Ovary (tissue), 7 donors: ENCODE measurements at regions not wholly inside any gene's neighbourhood (a gene's known extent, or its start where the extent isn't known, plus 50 kb on each side); places are given as distances from the start of the nearest gene placed in this dataset.

Experiments
- DNase-seq, 5 donors: peaks; one replicate each; pipeline ENCODE4 v3.0.0-alpha.2; 2019 to 2020
- H3K27ac ChIP-seq, 2 donors: fragments of 200-600 bp; one replicate each; pipeline versions ENCODE4 v1.5.1 to v1.8.0; 2019 to 2022
- H3K27me3 ChIP-seq: fragments of 200-600 bp; one replicate; pipeline ENCODE4 v1.8.0; 2022
- H3K36me3 ChIP-seq: fragments of 200-600 bp; sonication (generic); one replicate; pipeline ENCODE4 v1.5.1; 2019
- H3K4me1 ChIP-seq: one replicate; pipeline ENCODE4 v1.8.1; 2013; ENCODE audit warnings: mild to moderate bottlenecking, moderate library complexity; ENCODE audit not compliant: insufficient read depth
- H3K4me3 ChIP-seq: fragments of 200-600 bp; sonication (generic); one replicate; pipeline ENCODE4 v1.5.1; 2017
- H3K9me3 ChIP-seq, 2 donors: fragments of 200-600 bp in 1 of 2; sonication (generic) in 1 of 2; one replicate each; pipeline versions ENCODE4 v1.5.1 to v1.8.1; 2013 to 2019; ENCODE audit warnings: mild to moderate bottlenecking in 1 of 2, moderate library complexity in 1 of 2
- CTCF ChIP-seq, 3 donors: fragments of 450-650 bp in 2 of 3; fragments of 200-600 bp in 1 of 3; IDR thresholded peaks; one replicate each; pipeline versions ENCODE4 v1.5.1 to v1.8.0; 2016 to 2022; ENCODE audit warnings: antibody characterized with exemption in 3 of 3, mild to moderate bottlenecking in 1 of 3
- EP300 ChIP-seq: sonication (generic); formaldehyde crosslinking; IDR thresholded peaks from one replicate; pipeline ENCODE4 v1.6.1; 2017; ENCODE audit warnings: antibody characterized with exemption
- POLR2A ChIP-seq: fragments of 450-650 bp; IDR thresholded peaks from one replicate; pipeline ENCODE4 v1.6.1; 2017; ENCODE audit warnings: antibody characterized with exemption, mild to moderate bottlenecking, moderate library complexity
- whole genome bisulfite sequencing, 3 donors: extraction: QIAGEN DNeasy Blood & Tissue Kit in 1 of 3; methylation state at CpG; one replicate each; pipeline versions ENCODE4 v1.1.5 to v1.1.7; 2013 to 2017; 5-methylcytosine and 5-hydroxymethylcytosine counted together
- intact Hi-C, 4 donors: fragments of 100-400 bp; cut with DNase I; formaldehyde crosslinking; loops; one replicate each; pipeline versions ENCODE4 v1.11.0 to v1.15.1; 2022 to 2023
- donor health status: DM: no; HTN: no; CAD: no; lungs with moderate emphysema.
- donor health status: DM: no; HTN: no; CAD: no.
- donor health status: Bipolar disorder and iron deficiency.
- donor health status: DM: no; HTN: no; CAD: no.
- donor health status: DM: yes; HTN: yes; CAD: no.

- Histone ChIP-seq H3K27ac (no peak overlapping the region), H3K4me3 (no peak overlapping the region), H3K27me3 (no peaks in the 10 kb centered on the region), H3K36me3 (no peaks in the 10 kb centered on the region), H3K9me3 (peaks cover 0 to 3% of the 10 kb centered on the region in 2 donors), H3K4me1 (no peaks in the 10 kb centered on the region)
- no peak for DNase-seq
- TF ChIP-seq CTCF (IDR thresholded peaks at IDR 0.05) (no peak), EP300 (no peak), POLR2A (no peak)
- intact Hi-C loops, result no loop called here
- 51 to 65% (median 53%) methylated on average over 11 of the region's 11 CpGs for WGBS, 3 donors
These were observed 563.4 kb downstream of the ACTR3B start for GRCh38 chr7:153322991-153323390.

GRCh38 chr7:153324094-153324493, 564.5 kb downstream of the ACTR3B start:
- 69 to 79% (median 76%) methylated on average over 5 of the region's 5 CpGs for WGBS, 3 donors
- TF ChIP-seq CTCF (IDR thresholded peaks at IDR 0.05) (no peak), POLR2A (no peak), EP300 (no peak)

GRCh38 chr7:153327683-153328082, 568.1 kb downstream of the ACTR3B start:
- Histone ChIP-seq H3K27me3 (no peaks in the 10 kb centered on the region), H3K4me3 (no peak overlapping the region), H3K9me3 (no peaks in the 10 kb centered on the region), H3K27ac (no peak overlapping the region), H3K4me1 (no peaks in the 10 kb centered on the region), H3K36me3 (no peaks in the 10 kb centered on the region)
- intact Hi-C loops, result no loop called here
- TF ChIP-seq POLR2A, result no peak
- TF ChIP-seq CTCF (IDR thresholded peaks at IDR 0.05), result no peak
- TF ChIP-seq EP300, result no peak
- 88 to 91% (median 91%) methylated on average over 9 of the region's 9 CpGs for WGBS, 3 donors
- DNase-seq, result no peak

More at GRCh38 chr7:153324094-153324493, 564.5 kb downstream of the ACTR3B start:
- no peak overlapping the region for H3K4me3 ChIP-seq
- no peaks in the 10 kb centered on the region for H3K4me1 ChIP-seq
- DNase-seq, result no peak
- no peak overlapping the region for H3K27ac ChIP-seq
- no peaks in the 10 kb centered on the region for H3K36me3 ChIP-seq
- peaks cover 0 to 3% of the 10 kb centered on the region in 2 donors for H3K9me3 ChIP-seq
- intact Hi-C loops, result no loop called here
- H3K27me3 ChIP-seq, result no peaks in the 10 kb centered on the region

GRCh38 chr7:153331427-153331826, 571.9 kb downstream of the ACTR3B start:
- no peaks in the 10 kb centered on the region for H3K4me1 ChIP-seq
- H3K36me3 ChIP-seq, result no peaks in the 10 kb centered on the region
- intact Hi-C loops, result no loop called here
- no peak overlapping the region for H3K27ac ChIP-seq
- 59 to 68% (median 62%) methylated on average over 3 of the region's 3 CpGs for WGBS, 3 donors
- TF ChIP-seq CTCF (IDR thresholded peaks at IDR 0.05) (no peak), POLR2A (no peak)
- H3K4me3 ChIP-seq, result no peak overlapping the region
- no peak for DNase-seq
- no peaks in the 10 kb centered on the region for H3K27me3 ChIP-seq
- H3K9me3 ChIP-seq, result no peaks in the 10 kb centered on the region

GRCh38 chr7:153354071-153354470, 594.5 kb downstream of the ACTR3B start:
- intact Hi-C loops, result no loop called here
- Histone ChIP-seq H3K9me3 (no peaks in the 10 kb centered on the region), H3K4me1 (no peaks in the 10 kb centered on the region), H3K36me3 (no peaks in the 10 kb centered on the region), H3K27me3 (no peaks in the 10 kb centered on the region), H3K27ac (no peak overlapping the region), H3K4me3 (no peak overlapping the region)
- no peak for DNase-seq
- TF ChIP-seq CTCF (IDR thresholded peaks at IDR 0.05), result no peak
- no peak for TF ChIP-seq EP300
- no peak for TF ChIP-seq POLR2A
- 85 to 96% (median 87%) methylated on average over 5 of the region's 5 CpGs for WGBS, 3 donors
